ENCODE measurements at regions not wholly inside any gene's neighbourhood (a gene's known extent, or its start where the extent isn't known, plus 50 kb on each side); places are given as distances from the start of the nearest gene placed in this dataset.
"Not testable (repeated sequence)": the region's sequence is repeated elsewhere in the genome, so short reads cannot be mapped to it uniquely, and the experiment has no call there.

- no peak for DNase-seq
- no peak overlapping the region for H3K4me3 ChIP-seq
- H3K36me3 ChIP-seq (ENCODE audit: low read depth, missing control alignments) = no peaks in the 10 kb centered on the region
- H3K27me3 ChIP-seq = no peaks in the 10 kb centered on the region
- no peak overlapping the region for H3K27ac ChIP-seq
- no peak for TF ChIP-seq POLR2A (IDR thresholded peaks at IDR 0.05)
- TF ChIP-seq, protein P1, sequence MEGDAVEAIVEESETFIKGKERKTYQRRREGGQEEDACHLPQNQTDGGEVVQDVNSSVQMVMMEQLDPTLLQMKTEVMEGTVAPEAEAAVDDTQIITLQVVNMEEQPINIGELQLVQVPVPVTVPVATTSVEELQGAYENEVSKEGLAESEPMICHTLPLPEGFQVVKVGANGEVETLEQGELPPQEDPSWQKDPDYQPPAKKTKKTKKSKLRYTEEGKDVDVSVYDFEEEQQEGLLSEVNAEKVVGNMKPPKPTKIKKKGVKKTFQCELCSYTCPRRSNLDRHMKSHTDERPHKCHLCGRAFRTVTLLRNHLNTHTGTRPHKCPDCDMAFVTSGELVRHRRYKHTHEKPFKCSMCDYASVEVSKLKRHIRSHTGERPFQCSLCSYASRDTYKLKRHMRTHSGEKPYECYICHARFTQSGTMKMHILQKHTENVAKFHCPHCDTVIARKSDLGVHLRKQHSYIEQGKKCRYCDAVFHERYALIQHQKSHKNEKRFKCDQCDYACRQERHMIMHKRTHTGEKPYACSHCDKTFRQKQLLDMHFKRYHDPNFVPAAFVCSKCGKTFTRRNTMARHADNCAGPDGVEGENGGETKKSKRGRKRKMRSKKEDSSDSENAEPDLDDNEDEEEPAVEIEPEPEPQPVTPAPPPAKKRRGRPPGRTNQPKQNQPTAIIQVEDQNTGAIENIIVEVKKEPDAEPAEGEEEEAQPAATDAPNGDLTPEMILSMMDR (IDR thresholded peaks at IDR 0.05) = no peak
- no peaks in the 10 kb centered on the region for H3K4me1 ChIP-seq
- intact Hi-C loops (cut with DNase I; ENCODE audit: low total_unique reads) = no loop called here
- H3K9me3 ChIP-seq = no peaks in the 10 kb centered on the region
Measured at GRCh38 chr3:152682477-152682876, 152.5 kb upstream of the P2RY1 start.

DNA sequence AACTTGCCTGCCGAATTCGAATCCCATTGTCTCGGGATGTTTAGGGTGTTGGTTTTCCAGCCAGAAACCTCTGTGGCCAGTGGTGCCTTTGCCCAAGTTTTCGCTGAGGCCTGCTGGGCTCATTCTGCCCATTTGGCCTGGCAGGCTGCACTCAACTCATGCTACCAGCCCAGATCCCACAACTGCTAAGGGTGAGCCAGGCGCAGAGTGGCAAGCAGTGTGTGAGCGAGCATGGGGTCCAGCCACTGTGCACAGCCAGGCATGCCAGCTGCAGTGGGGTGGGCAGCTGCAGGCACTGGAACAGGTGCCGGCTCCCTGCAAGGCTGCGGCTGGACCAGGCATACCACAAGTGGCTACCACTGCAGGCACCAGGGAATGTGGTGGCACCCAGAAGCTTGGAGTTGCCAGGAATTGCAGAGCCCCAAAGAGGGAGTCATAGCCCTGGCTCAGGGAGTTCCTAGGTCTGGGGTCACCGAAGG, 151.4 kb upstream of the P2RY1 start:
- no peaks in the 10 kb centered on the region for H3K27me3 ChIP-seq
- 90 to 94% methylated on average over 7 of the region's 9 CpGs for WGBS, 2 donors
- no peaks in the 10 kb centered on the region for H3K9me3 ChIP-seq
- no peak overlapping the region for H3K4me3 ChIP-seq
- TF ChIP-seq, protein P1 (IDR thresholded peaks at IDR 0.05) = no peak
- no peak for TF ChIP-seq POLR2A (IDR thresholded peaks at IDR 0.05)
- H3K27ac ChIP-seq = no peak overlapping the region
- DNase-seq = no peak
- H3K36me3 ChIP-seq (ENCODE audit: low read depth, missing control alignments) = no peaks in the 10 kb centered on the region
- intact Hi-C loops (cut with DNase I; ENCODE audit: low total_unique reads) = no loop called here
- H3K4me1 ChIP-seq = no peaks in the 10 kb centered on the region

DNA sequence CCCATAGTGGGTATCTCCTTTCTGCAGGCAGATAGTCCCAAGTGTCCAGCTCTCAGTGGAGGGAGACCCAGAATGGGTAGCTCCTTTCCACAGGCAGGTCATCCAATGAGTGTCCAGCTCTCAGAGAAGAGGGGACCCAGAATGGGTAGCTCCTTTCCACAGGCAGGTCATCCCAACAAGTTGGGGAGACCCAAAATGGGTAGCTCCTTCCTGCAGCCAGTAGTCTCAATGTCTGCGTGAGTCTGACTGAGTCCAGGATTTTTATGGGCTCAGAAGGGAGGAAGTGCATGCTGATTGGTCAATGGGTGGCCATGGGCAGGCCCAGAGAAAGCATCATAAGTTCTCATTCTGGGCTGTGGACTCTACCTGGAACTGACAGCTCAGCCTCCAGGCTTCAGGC, 150.7 kb upstream of the P2RY1 start:
- WGBS, 2 donors = 100% methylated on average over 1 of the region's 1 CpG
- intact Hi-C loops (cut with DNase I; ENCODE audit: low total_unique reads) = no loop called here
- DNase-seq = no peak
- Histone ChIP-seq H3K4me1 (no peaks in the 10 kb centered on the region), H3K27me3 (no peaks in the 10 kb centered on the region), H3K9me3 (no peaks in the 10 kb centered on the region), H3K36me3 (ENCODE audit: low read depth, missing control alignments) (no peaks in the 10 kb centered on the region), H3K4me3 (no peak overlapping the region), H3K27ac (no peak overlapping the region)
- no peak for TF ChIP-seq POLR2A (IDR thresholded peaks at IDR 0.05)
- TF ChIP-seq, protein P1 (IDR thresholded peaks at IDR 0.05) = no peak

DNA sequence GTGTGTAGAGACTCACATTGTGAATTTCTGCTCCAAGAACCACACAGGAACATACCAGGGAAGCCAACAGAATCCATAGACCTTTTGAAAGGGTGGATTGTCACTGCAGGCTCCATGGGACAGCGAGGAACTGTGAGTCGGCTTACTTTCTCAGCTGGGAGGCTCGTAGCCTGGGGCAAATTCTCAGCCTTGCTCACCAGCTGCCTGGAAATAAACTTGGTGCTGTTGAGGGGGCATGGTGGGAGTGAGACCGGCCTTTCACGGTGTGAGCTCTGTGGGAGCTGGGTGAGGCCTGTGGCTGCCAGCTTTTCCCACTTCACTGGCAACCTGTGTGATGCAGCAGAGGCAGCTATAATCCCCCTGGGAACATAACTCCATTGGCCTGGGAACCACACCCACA, 146.6 kb upstream of the P2RY1 start:
- intact Hi-C loops (cut with DNase I; ENCODE audit: low total_unique reads) = no loop called here
- Histone ChIP-seq H3K27ac (no peak overlapping the region), H3K9me3 (no peaks in the 10 kb centered on the region), H3K4me1 (no peaks in the 10 kb centered on the region), H3K36me3 (ENCODE audit: low read depth, missing control alignments) (no peaks in the 10 kb centered on the region), H3K27me3 (no peaks in the 10 kb centered on the region), H3K4me3 (no peak overlapping the region)
- TF ChIP-seq, protein P1 (IDR thresholded peaks at IDR 0.05) = no peak
- TF ChIP-seq POLR2A (IDR thresholded peaks at IDR 0.05) = no peak
- no peak for DNase-seq
- WGBS, 2 donors = 60 to 70% methylated on average over 5 of the region's 5 CpGs

DNA sequence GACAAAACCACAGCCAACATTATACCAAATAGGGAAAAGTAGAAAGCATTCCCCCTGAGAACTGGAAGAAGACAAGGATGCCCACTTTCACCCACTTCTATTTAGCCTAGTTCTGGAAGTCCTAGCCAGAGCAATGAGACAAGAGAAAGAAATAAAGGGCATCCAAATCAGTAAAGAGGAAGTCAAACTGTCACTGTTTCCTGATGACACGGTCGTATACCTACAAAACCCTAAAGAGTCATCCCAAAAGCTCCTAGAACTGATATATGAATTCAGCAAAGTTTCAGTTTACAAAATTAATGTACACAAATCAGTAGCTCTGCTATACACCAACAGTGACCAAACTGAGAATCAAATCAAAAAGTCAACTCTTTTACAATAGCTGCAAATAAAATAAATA, 142.6 kb upstream of the P2RY1 start:
- H3K4me1 ChIP-seq; intact Hi-C loops (cut with DNase I; ENCODE audit: low total_unique reads): not testable (repeated sequence)

GRCh38 chr3:152693521-152694250, 141.2 kb upstream of the P2RY1 start:
- intact Hi-C loops (cut with DNase I; ENCODE audit: low total_unique reads); H3K27me3 ChIP-seq; DNase-seq; H3K9me3 ChIP-seq; H3K4me1 ChIP-seq; H3K36me3 ChIP-seq (ENCODE audit: low read depth, missing control alignments); H3K4me3 ChIP-seq; H3K27ac ChIP-seq: not testable (repeated sequence)
- 85 to 87% methylated on average over 1 of the region's 1 CpG for WGBS, 2 donors

More for the DNA sequence above, 142.6 kb upstream of the P2RY1 start:
- not testable (repeated sequence) for H3K9me3 ChIP-seq; H3K36me3 ChIP-seq (ENCODE audit: low read depth, missing control alignments); H3K27me3 ChIP-seq; H3K4me3 ChIP-seq; DNase-seq; H3K27ac ChIP-seq
- WGBS, 2 donors = 87 to 90% methylated on average over 2 of the region's 2 CpGs

All from testis (tissue), 2 donors.